Uterus (tissue), 3 donors: ENCODE measurements at regions not wholly inside any gene's neighbourhood (a gene's known extent, or its start where the extent isn't known, plus 50 kb on each side); places are given as distances from the start of the nearest gene placed in this dataset.

Source experiments
- DNase-seq, 2 donors: peaks; one replicate each; pipeline ENCODE4 v3.0.0-alpha.2; 2019 to 2020
- H3K27ac ChIP-seq, 2 donors: fragments of 200-600 bp; sonication (generic); 1 replicate in 1 of 2; 2 replicates in 1 of 2; pipeline ENCODE4 v1.5.1; 2016 to 2018
- H3K27me3 ChIP-seq, 2 donors: fragments of 200-600 bp; sonication (generic); one replicate each; pipeline ENCODE4 v1.5.1; 2018 to 2019; ENCODE audit warnings: control low read depth in 1 of 2
- H3K36me3 ChIP-seq, 2 donors: fragments of 200-600 bp; sonication (generic); one replicate each; pipeline ENCODE4 v1.5.1; 2019; ENCODE audit warnings: control low read depth in 1 of 2
- H3K4me1 ChIP-seq, 2 donors: fragments of 200-600 bp; sonication (generic); one replicate each; pipeline ENCODE4 v1.5.1; 2018 to 2019; ENCODE audit warnings: control low read depth in 1 of 2
- H3K4me3 ChIP-seq, 2 donors: fragments of 200-600 bp; sonication (generic); 1 replicate in 1 of 2; 2 replicates in 1 of 2; pipeline ENCODE4 v1.5.1; 2018 to 2019; ENCODE audit warnings: mild to moderate bottlenecking in 1 of 2
- H3K9me3 ChIP-seq, 2 donors: fragments of 200-600 bp; sonication (generic); one replicate each; pipeline ENCODE4 v1.5.1; 2019; ENCODE audit warnings: control low read depth in 1 of 2
- CTCF ChIP-seq, 4 experiments: fragments of 200-600 bp in 2 of 4; fragments of 450-650 bp in 2 of 4; sonication (generic) in 2 of 4; IDR thresholded peaks; one replicate each; pipeline ENCODE4 v1.5.1; 2016 to 2019; ENCODE audit warnings: antibody characterized with exemption in 4 of 4, mild to moderate bottlenecking in 2 of 4, moderate library complexity in 1 of 4
- POLR2A ChIP-seq, 2 donors: fragments of 450-650 bp; IDR thresholded peaks; one replicate each; pipeline ENCODE4 v1.6.1; 2016; ENCODE audit warnings: antibody characterized with exemption in 2 of 2, mild to moderate bottlenecking in 1 of 2, moderate library complexity in 1 of 2
- intact Hi-C: fragments of 100-400 bp; cut with DNase I; formaldehyde crosslinking; loops from one replicate; pipeline ENCODE4 v1.15.1; 2023; ENCODE audit warnings: low total_unique reads
- donor health status: DM: yes; HTN: yes; CAD: no.

GRCh38 chr3:80890571-80890970 is 870.9 kb downstream of the GBE1 start:
- Histone ChIP-seq H3K36me3 (no peaks in the 10 kb centered on the region), H3K27ac (no peak overlapping the region)
- intact Hi-C loops: no loop called here

GRCh38 chr3:80889535-80889934 is 871.9 kb downstream of the GBE1 start:
- Histone ChIP-seq H3K4me1 (no peaks in the 10 kb centered on the region), H3K4me3 (no peak overlapping the region), H3K27ac (no peak overlapping the region), H3K36me3 (no peaks in the 10 kb centered on the region), H3K9me3 (no peaks in the 10 kb centered on the region), H3K27me3 (no peaks in the 10 kb centered on the region)
- DNase-seq: no peak
- intact Hi-C loops: no loop called here
- TF ChIP-seq POLR2A (IDR thresholded peaks at IDR 0.05) (no peak), CTCF (IDR thresholded peaks at IDR 0.05) (no peak)

More at GRCh38 chr3:80890571-80890970, 870.9 kb downstream of the GBE1 start:
- Histone ChIP-seq H3K27me3 (no peaks in the 10 kb centered on the region), H3K9me3 (no peaks in the 10 kb centered on the region), H3K4me1 (no peaks in the 10 kb centered on the region), H3K4me3 (no peak overlapping the region)
- TF ChIP-seq POLR2A (IDR thresholded peaks at IDR 0.05) (no peak), CTCF (IDR thresholded peaks at IDR 0.05) (no peak)
- no peak for DNase-seq

GRCh38 chr3:80870476-80871041 is 890.9 kb downstream of the GBE1 start:
- H3K9me3 ChIP-seq: no peaks in the 10 kb centered on the region
- H3K36me3 ChIP-seq: no peaks in the 10 kb centered on the region
- no peaks in the 10 kb centered on the region for H3K27me3 ChIP-seq
- no peak for TF ChIP-seq CTCF (IDR thresholded peaks at IDR 0.05)
- no peak for TF ChIP-seq POLR2A (IDR thresholded peaks at IDR 0.05)
- intact Hi-C loops: no loop called here
- no peak overlapping the region for H3K4me3 ChIP-seq
- H3K27ac ChIP-seq: no peak overlapping the region
- no peak for DNase-seq
- H3K4me1 ChIP-seq: no peaks in the 10 kb centered on the region

- Histone ChIP-seq H3K9me3 (no peaks in the 10 kb centered on the region), H3K36me3 (no peaks in the 10 kb centered on the region), H3K4me1 (no peaks in the 10 kb centered on the region), H3K27ac (no peak overlapping the region), H3K4me3 (no peak overlapping the region), H3K27me3 (no peaks in the 10 kb centered on the region)
- intact Hi-C loops: no loop called here
- no peak for DNase-seq
- TF ChIP-seq CTCF (IDR thresholded peaks at IDR 0.05): no peak
- no peak for TF ChIP-seq POLR2A (IDR thresholded peaks at IDR 0.05)
Observed at GRCh38 chr3:80855482-80855881, 906.0 kb downstream of the GBE1 start.

GRCh38 chr3:80836395-80836794 is 925.0 kb downstream of the GBE1 start:
- Histone ChIP-seq H3K4me1 (no peaks in the 10 kb centered on the region), H3K9me3 (no peaks in the 10 kb centered on the region), H3K36me3 (no peaks in the 10 kb centered on the region), H3K4me3 (no peak overlapping the region), H3K27me3 (no peaks in the 10 kb centered on the region), H3K27ac (no peak overlapping the region)
- DNase-seq: no peak
- TF ChIP-seq POLR2A (IDR thresholded peaks at IDR 0.05) (no peak), CTCF (IDR thresholded peaks at IDR 0.05) (no peak)
- intact Hi-C loops: no loop called here
